ENCODE measurements at regions not wholly inside any gene's neighbourhood (a gene's known extent, or its start where the extent isn't known, plus 50 kb on each side); places are given as distances from the start of the nearest gene placed in this dataset.
A peak's percentile ranks its signal among the peaks of the same experiment; 100 is the strongest.

DNA sequence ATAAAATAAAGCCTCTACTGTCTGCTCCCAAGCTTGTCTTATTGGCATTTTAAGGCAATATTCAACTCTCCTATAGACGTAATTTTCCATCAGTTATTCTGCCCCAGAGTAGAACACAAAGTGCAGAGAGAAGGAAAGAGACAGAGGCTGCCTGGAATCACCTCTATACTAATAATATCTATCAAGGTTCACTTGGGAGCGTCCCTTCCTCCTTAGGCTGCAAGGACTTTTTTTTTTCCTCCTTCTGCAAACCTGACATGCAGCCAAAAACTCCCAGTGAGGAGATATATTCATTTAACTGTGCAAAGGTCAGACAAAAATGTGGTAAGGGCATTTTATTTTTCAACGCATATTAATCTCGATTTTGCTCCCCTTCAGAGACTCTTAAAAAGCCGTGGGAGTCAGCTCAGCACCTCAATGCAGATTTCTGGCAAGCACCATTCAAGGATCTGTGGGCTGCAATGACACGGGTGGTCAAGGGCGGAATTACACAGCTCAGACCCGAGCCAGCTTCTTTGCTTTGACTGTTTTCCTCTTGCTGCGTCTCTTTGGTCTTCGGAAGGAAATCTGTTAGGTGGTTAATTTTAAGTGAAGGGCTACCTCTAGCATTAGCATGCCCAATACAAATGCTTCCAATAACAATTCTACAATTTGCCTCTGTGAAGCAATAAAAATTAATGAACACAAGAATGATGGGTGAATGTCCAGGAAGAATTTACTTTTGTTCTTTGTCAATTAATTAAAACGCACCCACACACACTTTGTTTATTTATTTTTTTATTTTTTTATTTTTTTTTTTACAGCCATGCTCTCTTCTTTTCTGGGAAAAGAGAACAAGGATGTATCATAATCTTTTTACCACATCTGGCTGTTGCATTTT is 587.7 kb upstream of the GRAMD2B start:
- DNase-seq: peak; percentile 36 to 40

DNA sequence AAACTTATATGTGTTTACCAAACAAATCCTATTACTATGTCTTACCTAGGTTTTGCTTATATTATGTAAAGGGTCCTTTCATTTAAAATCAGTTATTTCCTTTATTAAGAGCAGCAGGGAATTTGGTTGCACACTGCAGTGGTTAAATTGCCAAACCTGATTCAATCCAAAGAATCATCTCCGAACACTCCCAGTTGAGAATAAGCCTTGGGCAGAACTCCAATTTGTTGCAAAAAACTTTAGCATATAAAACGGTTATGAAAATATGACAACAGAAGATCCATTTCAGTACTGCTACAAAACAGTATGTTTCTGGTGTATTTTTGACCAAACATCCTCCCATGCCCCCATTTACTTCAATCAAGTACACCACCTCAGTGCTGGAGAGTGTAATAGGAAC is 587.0 kb upstream of the GRAMD2B start:
- Histone ChIP-seq H3K4me1 (no peaks in the 10 kb centered on the region), H3K36me3 (no peaks in the 10 kb centered on the region), H3K27me3 (no peaks in the 10 kb centered on the region), H3K9me3 (no peaks in the 10 kb centered on the region), H3K4me3 (no peak overlapping the region), H3K27ac (no peak overlapping the region)
- no peak for DNase-seq
- intact Hi-C loops (cut with DNase I; ENCODE audit: low total_unique reads): no loop called here
- no peak for TF ChIP-seq POLR2A (IDR thresholded peaks at IDR 0.05)
- TF ChIP-seq, protein P1, sequence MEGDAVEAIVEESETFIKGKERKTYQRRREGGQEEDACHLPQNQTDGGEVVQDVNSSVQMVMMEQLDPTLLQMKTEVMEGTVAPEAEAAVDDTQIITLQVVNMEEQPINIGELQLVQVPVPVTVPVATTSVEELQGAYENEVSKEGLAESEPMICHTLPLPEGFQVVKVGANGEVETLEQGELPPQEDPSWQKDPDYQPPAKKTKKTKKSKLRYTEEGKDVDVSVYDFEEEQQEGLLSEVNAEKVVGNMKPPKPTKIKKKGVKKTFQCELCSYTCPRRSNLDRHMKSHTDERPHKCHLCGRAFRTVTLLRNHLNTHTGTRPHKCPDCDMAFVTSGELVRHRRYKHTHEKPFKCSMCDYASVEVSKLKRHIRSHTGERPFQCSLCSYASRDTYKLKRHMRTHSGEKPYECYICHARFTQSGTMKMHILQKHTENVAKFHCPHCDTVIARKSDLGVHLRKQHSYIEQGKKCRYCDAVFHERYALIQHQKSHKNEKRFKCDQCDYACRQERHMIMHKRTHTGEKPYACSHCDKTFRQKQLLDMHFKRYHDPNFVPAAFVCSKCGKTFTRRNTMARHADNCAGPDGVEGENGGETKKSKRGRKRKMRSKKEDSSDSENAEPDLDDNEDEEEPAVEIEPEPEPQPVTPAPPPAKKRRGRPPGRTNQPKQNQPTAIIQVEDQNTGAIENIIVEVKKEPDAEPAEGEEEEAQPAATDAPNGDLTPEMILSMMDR (IDR thresholded peaks at IDR 0.05): no peak

More for the DNA sequence above, 587.7 kb upstream of the GRAMD2B start:
- intact Hi-C loops (cut with DNase I; ENCODE audit: low total_unique reads): no loop called here
- Histone ChIP-seq H3K9me3 (no peaks in the 10 kb centered on the region), H3K4me1 (no peaks in the 10 kb centered on the region), H3K27me3 (no peaks in the 10 kb centered on the region), H3K4me3 (no peak overlapping the region), H3K36me3 (no peaks in the 10 kb centered on the region), H3K27ac (no peak overlapping the region)
- TF ChIP-seq POLR2A (IDR thresholded peaks at IDR 0.05): no peak
- TF ChIP-seq, protein P1 (IDR thresholded peaks at IDR 0.05): peak; percentile 36 to 66 (median 50)

DNA sequence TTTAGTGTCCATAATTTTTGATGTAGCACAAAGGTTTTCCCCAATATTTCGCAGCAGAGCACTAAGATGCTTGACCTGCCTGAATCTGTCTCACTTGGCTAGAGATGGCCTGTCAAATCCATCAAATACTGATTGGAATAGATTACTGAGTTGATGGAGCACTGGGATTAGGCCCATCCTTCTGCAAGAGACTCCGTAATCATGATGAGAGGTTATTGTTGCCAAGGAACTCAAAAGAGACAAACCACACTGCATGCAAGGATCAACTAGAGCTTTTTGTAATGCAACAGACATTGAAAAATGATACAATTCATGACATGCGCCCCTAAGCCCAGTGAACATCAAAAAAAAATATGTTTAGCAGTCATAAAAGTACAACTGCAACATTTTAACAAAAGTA is 585.3 kb upstream of the GRAMD2B start:
- DNase-seq: no peak
- Histone ChIP-seq H3K4me3 (no peak overlapping the region), H3K4me1 (no peaks in the 10 kb centered on the region), H3K27ac (no peak overlapping the region), H3K27me3 (no peaks in the 10 kb centered on the region), H3K36me3 (no peaks in the 10 kb centered on the region), H3K9me3 (no peaks in the 10 kb centered on the region)
- intact Hi-C loops (cut with DNase I; ENCODE audit: low total_unique reads): no loop called here
- no peak for TF ChIP-seq POLR2A (IDR thresholded peaks at IDR 0.05)
- TF ChIP-seq, protein P1 (IDR thresholded peaks at IDR 0.05): no peak

DNA sequence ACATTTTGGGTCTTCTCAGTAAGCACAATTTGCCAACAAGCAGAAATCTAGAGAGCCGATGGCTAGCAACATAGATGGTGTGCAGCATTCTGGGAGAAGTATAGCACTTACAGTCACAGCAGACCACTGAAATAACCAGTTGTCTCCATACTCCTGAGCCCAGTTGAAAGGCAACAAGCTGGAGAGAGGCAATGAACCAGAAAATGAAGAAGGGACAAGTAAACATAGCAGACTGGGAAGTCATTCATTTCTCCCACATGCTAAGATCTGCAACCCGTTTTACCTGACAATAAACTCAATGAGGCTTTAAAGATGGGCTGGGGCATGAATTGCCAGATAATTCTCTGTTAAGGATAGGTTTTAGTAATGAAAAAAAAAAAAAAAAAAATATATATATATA is 575.6 kb upstream of the GRAMD2B start:
- Histone ChIP-seq H3K9me3 (peaks cover 0 to 3% of the 10 kb centered on the region in 2 donors), H3K4me1 (no peaks in the 10 kb centered on the region), H3K4me3 (no peak overlapping the region), H3K36me3 (no peaks in the 10 kb centered on the region), H3K27me3 (no peaks in the 10 kb centered on the region), H3K27ac (no peak overlapping the region)
- no peak for DNase-seq
- TF ChIP-seq POLR2A (IDR thresholded peaks at IDR 0.05): no peak
- TF ChIP-seq, protein P1 (IDR thresholded peaks at IDR 0.05): no peak
- intact Hi-C loops (cut with DNase I; ENCODE audit: low total_unique reads): no loop called here

GRCh38 chr5:125848751-125849150 is 574.5 kb upstream of the GRAMD2B start:
- Histone ChIP-seq H3K4me1 (no peaks in the 10 kb centered on the region), H3K9me3 (no peaks in the 10 kb centered on the region), H3K36me3 (no peaks in the 10 kb centered on the region), H3K27me3 (no peaks in the 10 kb centered on the region), H3K27ac (no peak overlapping the region), H3K4me3 (no peak overlapping the region)
- intact Hi-C loops (cut with DNase I; ENCODE audit: low total_unique reads): no loop called here
- DNase-seq: no peak
- no peak for TF ChIP-seq POLR2A (IDR thresholded peaks at IDR 0.05)
- TF ChIP-seq, protein P1 (IDR thresholded peaks at IDR 0.05): no peak
